DOHH2 (cell line): ENCODE measurements at regions not wholly inside any gene's neighbourhood (a gene's known extent, or its start where the extent isn't known, plus 50 kb on each side); places are given as distances from the start of the nearest gene placed in this dataset.

ENCODE experiments used
- EZH2phosphoT487 ChIP-seq: fragments of 200-600 bp; sonication (generic); IDR thresholded peaks from 2 replicates; pipeline ENCODE4 v1.6.1; 2017; ENCODE audit warnings: borderline replicate concordance, mild to moderate bottlenecking, antibody characterized with exemption, low read length, moderate library complexity, mixed read lengths
- TF ChIP-seq, protein P1 (sequence below): fragments of 200-600 bp; sonication (generic); IDR thresholded peaks from one replicate; pipeline ENCODE4 v1.5.1; 2014; ENCODE audit warnings: antibody characterized with exemption, mild to moderate bottlenecking, low read depth, low read length; ENCODE audit not compliant: poor library complexity, severe bottlenecking

DNA sequence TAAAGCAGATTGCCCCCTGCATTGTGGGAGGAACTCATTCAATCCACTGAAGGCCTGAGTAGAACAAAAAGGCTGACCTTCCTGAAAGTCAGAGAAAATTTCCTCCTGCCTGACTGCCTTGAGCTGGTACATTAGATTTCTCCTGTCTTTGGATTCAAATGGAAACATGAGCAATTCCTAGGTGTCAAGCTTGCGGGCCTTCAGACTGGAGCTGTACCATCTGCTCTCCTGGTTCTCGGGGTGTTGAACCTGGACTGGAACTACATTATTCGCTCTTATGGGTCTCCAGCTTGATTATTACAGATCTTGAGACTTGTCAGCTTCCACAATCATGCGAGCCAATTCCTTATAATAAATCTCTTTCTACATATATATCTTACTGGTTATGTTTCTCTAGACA is 173.6 kb upstream of the STEAP4 start:
- no peak for TF ChIP-seq EZH2phosphoT487
- TF ChIP-seq, protein P1, sequence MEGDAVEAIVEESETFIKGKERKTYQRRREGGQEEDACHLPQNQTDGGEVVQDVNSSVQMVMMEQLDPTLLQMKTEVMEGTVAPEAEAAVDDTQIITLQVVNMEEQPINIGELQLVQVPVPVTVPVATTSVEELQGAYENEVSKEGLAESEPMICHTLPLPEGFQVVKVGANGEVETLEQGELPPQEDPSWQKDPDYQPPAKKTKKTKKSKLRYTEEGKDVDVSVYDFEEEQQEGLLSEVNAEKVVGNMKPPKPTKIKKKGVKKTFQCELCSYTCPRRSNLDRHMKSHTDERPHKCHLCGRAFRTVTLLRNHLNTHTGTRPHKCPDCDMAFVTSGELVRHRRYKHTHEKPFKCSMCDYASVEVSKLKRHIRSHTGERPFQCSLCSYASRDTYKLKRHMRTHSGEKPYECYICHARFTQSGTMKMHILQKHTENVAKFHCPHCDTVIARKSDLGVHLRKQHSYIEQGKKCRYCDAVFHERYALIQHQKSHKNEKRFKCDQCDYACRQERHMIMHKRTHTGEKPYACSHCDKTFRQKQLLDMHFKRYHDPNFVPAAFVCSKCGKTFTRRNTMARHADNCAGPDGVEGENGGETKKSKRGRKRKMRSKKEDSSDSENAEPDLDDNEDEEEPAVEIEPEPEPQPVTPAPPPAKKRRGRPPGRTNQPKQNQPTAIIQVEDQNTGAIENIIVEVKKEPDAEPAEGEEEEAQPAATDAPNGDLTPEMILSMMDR: no peak
